ENCODE measurements at regions not wholly inside any gene's neighbourhood (a gene's known extent, or its start where the extent isn't known, plus 50 kb on each side); places are given as distances from the start of the nearest gene placed in this dataset.

DNA sequence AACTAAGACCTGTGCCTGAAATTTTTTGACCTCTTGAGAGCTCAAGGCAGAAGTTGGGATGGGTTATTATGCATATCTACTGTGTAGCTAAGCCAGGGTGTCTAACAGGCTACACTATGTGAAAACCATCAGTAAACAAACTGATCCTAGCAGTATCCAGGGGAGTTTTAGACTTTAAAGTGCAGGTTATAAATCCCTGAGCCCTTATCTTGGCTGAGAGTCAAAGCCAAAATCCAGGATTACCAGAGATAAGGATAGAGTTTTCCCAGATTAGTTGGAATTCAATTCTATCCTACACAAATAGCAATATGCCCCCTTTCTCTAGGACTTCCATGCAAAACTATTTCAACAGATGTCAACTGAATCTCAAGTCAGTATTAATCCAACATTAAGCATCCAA is 1229.7 kb downstream of the GRIK2 start:
- no peak for DNase-seq (ENCODE audit: low spot score)

DNA sequence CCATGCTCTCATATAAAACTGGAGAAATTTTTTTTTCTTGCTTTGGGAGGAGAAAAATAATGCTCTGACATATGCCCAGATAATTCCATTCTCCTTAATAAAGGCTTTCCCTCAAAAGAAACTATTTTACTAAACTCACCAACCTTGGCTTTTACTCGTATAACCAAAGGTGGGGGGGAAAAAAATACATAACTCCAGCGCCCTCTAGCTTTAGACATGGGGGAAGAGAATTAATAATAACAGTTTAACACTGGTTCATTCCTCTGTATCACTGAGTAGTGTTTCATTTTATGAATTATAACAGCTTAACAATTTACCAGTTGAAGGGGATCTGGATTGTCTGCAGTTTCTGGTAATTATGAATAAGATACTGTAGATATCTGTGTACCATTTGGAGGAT is 1226.1 kb downstream of the GRIK2 start:
- no peak for DNase-seq (ENCODE audit: low spot score)

DNA sequence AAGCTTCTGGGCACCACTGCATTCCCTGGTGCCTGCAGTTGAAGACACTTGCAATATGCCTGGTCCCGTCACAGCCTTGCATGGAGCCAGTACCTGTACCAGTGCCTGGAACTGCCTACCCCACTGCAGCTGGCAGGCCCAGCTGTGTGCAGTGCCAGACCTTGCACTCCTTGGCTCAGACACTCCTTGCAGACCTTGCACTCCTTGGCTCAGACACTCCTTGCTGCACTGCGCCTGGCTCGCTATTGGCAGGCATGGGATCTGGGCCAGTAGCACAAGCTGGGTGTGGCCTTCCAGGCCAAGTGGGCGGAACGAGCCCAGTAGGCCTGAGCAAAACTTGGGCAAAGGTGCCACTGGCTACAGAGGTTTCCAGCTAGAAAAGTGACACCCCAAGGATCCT is 1189.1 kb downstream of the GRIK2 start:
- DNase-seq (ENCODE audit: low spot score): no peak

DNA sequence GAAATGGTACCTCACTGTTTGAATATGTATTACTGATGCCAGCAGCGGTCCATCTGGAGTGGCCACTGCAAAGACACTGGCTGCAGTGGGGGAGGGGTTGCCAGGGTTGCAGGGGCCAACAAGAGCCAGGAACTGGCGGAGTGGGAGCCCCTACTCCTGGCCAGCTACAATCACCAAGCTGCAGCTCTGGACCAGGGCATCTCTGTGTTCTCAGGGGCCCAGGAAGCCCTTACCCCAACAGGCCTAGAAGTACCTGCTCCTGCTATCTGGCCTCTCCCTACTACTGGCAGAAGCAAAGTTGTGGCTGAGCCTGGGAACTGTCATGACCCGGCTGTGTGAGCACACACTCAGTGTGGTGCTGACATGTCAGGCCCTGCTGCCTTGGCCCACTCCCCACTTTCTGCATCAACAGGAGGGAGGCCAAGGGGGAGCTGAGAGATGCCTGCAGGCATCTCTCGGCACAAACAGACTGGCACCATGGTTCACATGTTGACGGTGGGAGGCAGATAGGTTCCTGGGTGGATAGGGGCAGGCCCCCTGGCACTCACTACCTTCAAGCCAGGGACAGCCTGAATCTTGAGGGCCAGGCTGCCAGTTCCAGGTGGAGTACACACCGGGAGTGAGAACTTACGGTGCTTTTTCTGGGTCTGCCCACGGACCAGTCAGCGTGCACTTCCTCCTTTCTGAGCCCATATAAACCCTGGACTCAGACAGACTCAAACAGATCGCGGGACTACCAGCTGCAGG is 1188.0 kb downstream of the GRIK2 start:
- no peak for DNase-seq (ENCODE audit: low spot score)

DNA sequence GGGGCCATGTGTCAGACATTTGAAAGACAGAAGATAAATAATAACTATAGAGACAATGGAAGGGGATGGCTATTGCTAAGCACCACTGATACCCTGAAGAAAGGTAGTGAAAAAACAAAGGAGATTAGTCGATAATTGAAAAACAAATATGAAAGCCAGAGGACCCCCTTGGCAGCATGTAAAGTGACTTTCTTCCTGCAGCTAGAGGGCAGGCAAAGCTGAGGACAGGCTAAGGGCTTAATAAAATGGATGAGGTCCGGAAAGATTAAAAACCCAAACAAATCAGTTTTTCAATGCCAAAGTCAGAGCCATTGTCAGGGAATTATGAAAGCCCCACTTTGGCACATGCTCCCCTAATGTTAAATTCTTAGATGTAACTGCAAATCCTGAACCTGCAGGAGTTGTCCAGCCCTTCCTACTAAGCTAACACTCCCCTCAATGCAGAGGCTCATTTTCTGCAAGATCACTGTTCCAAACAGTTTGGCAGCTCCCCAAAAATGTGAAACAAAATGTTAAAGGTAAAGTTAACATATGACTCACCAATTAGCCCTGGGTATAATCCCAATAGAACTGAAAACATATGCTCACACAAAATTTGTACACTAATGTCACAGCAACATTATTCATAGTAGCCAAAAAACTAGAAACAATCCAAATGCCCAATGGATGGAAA is 1177.9 kb downstream of the GRIK2 start:
- DNase-seq (ENCODE audit: low spot score): no peak

DNA sequence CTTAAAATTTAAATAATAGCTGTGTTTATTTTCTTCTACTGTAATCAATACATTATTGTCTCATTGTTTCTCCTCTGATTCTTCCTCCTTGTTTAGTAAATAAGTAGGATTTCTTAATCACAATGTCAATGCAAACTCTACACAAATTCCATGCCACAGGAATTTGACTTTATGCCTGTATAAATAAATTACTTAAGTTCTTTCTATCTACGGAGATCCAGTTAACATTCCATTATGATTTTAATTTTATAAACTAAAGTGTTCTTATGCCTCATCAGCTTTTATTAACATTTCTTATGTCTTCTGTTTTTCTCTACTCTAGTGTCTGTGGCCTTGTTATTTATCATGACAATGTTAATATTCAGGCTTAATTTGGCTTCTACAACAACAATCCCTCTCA is 1169.2 kb downstream of the GRIK2 start:
- DNase-seq (ENCODE audit: low spot score): no peak

DNA sequence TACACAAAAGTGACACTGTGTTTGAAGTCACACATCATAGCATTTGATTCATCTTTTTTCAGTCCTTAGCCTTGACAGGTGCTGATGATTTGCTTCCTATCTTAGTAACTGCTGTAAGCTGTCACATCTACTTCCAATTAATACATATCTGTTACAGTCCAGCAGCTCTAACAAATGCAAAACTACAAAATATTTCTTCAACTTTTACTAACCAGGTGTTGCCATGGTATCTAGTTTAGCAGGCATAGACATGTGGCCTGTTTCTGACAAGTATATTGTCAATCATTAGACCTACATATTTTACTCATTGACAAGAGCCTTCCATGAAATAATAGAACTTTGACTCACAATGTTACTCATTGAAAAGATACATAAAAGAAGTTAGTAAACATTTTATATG is 1159.7 kb downstream of the GRIK2 start:
- DNase-seq (ENCODE audit: low spot score): no peak

DNA sequence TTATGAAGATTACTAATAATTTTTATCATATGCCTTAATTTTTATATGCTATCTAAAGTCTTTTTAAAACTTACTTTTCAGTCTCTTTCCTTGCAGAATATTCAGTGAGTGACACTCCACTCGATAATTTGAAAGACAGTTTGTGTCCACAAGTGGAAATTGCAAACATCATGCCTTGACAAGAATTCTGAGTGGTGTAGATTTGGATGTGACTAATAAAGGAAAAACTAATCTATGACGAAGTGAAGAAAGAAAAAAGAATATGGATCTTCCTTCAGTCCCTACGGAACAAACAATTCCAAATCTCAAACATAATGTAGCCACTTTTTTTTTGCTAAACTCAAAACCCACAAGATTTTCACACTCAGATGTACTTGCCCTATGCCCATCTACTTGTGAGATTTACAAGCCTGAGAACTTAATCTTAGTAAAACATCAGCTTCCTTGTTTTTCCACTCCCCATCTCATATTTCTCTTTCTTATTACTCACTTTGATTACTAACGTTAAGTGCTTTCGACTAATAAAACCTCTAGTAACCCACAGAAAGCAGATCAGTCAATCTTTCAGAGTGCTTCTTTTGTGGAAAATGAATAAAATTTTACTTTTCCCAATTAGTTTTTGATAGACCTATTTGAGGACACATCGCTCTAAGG is 1155.8 kb downstream of the GRIK2 start:
- DNase-seq (ENCODE audit: low spot score): no peak

DNA sequence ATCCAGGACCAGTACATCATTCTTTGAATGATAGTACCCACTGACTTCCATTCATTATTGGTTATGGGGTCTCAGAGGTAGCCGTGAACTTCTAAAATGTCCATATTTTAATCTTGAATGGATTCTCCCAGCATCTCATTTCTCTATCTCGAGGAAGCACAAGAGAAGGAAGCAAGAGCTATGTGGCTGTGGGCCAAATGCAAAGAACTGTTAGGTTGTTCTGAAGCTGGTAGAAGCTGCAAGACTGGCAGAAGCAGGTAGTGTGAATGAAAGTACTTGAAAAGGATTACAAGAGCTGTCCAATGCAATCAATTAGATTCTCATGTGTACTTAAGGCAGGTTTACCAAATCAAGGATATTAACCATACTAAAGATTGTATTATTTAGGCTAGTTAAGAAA is 1131.8 kb downstream of the GRIK2 start:
- DNase-seq (ENCODE audit: low spot score): no peak

DNA sequence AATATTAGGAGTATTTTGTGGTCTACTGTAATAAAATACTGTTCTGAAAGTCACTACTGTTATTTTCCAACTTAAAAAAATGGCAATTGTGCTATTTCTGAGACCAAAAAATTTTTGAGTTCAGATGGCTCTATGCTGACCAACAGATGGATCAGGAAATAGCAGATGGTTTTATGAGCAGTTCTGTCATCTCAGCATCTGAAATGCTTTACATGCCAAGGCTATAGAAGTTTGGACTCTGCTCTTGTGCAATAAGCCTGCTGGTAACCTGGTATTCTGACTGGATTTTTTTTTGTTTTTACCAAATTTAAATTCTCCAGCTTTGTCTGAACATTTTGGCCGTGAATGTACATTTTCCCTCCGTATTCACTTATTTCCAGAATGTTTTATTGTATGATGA is 1127.5 kb downstream of the GRIK2 start:
- no peak for DNase-seq (ENCODE audit: low spot score)

DNA sequence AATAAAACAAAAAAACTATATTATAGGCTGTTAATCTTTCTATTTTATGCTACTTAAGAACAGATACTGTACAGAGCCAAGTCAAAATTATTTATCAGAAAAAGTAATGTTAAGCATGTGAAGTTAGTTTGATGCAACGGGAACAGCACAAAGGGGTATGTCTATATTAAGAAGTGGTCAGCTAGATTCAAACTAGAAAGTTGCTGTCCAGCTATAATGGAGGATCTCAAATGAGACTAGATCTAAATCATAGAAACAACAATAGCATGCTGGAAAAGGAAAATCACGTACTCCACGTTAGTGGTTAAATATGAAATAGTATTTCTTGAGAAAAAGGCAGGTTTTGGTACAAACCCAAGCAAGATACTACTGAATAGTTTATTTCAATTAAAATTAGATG is 1124.0 kb downstream of the GRIK2 start:
- no peak for DNase-seq (ENCODE audit: low spot score)

DNA sequence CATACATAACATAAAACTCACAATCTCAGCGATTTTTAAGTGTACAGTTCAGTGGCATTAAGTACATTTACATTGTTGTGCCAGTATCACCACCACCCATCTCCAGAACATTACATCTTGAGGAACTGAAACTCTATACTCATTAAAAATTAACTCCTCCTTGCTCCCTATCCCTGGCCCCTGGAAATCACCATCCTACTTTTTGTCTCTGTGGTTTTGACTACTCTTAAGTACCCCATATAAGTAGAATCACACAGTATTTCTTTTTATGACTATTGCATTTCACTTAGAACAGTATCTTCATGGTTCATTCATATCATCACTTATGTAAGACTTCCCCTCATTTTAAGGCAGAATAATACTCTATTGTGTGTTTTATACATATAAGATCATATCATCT is 1108.1 kb downstream of the GRIK2 start:
- no peak for DNase-seq (ENCODE audit: low spot score)

DNA sequence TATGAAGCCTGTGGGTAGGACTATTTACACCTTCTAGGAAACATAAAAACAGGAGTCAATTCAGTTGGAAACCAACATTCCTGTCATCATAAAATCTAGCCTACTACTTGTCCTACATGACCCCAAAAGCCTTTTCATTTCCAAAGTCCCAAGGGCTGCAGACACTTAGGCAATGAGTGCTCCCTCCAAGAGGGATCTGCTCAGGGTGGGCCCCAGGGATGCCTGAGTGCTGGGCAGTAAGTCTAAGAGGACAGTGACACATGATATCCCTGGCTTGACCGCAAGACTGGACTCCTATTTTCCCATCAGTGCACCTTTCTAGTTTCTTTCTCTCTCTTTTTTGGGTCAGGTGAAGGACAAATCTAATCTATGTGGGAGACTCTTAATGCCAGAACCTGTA is 1101.3 kb downstream of the GRIK2 start:
- DNase-seq (ENCODE audit: low spot score): no peak

DNA sequence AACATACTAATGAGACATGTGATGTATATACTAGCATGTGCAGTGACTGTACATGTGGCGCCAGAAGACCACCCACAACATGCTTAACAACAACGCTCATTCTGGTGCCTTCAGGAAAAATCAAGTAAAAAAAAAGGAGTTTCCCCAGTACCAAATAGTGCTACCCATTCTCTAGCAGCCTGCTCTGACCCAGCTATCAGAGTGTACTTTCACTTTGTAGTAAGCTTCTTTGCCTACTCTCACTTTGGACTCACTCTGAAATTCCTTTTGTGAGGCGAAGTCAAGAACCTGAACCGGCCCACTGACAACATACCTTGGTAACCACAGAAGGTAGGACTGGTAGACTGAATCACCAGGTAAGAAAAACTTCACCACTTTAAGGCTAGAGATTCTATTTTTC is 1100.0 kb downstream of the GRIK2 start:
- DNase-seq (ENCODE audit: low spot score): no peak

DNA sequence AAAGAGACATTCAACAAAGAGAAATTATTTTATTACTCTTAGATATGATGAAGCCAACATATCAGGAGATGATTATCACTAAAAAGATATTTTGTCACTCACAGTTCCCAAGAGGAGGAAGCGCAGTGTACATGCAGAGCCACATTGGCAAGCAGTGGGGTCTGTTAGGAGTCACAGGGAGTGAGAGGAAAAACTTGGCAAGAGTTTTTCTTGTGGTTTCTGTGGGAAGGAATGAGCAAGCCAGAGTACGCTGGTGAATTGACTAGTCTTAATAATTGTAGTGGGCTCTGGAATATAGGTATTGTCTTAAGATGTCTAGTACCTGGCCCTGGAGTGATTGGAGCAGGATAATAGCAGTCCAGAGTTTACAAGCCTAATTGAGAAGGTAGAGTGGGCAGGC is 1095.2 kb downstream of the GRIK2 start:
- DNase-seq (ENCODE audit: low spot score): no peak

DNA sequence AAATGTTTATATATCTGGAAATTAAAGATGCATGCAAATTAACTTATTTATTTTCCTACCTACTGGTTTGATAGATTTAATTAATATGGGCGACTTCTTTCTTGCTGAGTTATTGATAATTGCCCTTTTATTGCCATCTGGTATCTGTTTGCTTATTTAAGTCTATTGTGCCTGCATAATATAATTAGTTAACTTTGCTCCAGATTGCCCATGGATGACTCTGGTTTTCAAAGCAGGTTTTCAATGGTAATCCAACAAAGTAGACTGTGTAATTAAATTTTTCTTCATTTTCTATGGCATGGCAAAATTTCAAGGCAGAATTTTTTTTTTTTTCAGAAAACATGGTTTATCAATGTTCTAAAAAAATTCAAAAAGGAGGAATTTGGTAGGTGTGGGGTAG is 1092.0 kb downstream of the GRIK2 start:
- DNase-seq (ENCODE audit: low spot score): no peak

DNA sequence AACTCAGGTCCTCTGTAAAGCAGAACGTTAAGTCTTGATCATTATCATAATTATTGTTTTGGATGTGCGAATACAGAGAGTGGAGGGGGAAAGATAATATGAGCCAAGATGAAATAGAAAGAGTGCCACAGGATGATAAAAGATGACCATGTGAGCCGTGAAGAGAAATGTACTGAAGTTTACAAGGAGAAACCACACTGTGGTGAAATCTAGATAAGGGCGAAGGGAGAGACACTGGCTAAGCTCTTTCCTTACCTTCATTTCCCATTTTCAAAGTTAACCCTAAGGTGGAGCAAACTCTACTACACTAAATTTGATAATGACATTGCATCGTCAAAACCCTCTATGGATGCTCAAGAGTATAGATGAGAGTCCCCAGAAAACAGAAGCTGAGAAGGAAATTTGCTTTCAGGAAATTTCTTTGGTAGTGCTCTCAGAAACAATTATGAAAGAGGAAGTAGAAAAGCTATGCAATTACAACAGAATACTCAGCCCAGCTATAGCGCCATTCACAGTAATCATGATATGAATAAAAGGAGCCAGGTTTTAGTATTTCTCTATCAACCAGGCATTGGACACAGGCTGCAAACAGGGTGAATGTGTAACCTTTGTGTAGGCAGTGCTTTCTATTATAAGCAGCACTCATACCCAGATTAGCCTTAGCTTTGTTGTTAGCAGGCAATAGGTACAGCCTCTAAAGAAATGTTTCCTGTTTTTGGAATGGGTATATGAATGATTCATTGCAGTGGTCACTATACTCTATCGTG is 1080.7 kb downstream of the GRIK2 start:
- DNase-seq (ENCODE audit: low spot score): no peak

DNA sequence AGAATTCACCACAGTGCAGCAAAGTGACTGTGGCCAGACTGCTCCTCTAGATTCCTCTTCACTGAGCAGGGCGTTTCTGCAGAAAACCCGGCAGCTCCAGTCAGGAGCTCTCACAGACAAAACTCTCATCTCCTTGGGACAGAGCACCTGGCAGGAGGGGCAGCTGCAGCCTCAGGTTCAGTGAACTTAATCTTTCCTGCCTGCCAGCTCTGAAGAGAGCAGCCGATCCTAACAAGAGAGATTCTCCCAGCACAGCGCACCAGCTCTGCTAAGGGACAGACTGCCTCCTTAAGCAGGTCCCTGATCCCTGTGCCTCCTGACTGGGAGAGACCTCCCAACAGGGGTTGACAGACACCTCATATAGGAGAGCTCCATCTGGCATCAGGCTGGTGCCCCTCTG is 1065.5 kb downstream of the GRIK2 start:
- DNase-seq (ENCODE audit: low spot score): no peak

DNA sequence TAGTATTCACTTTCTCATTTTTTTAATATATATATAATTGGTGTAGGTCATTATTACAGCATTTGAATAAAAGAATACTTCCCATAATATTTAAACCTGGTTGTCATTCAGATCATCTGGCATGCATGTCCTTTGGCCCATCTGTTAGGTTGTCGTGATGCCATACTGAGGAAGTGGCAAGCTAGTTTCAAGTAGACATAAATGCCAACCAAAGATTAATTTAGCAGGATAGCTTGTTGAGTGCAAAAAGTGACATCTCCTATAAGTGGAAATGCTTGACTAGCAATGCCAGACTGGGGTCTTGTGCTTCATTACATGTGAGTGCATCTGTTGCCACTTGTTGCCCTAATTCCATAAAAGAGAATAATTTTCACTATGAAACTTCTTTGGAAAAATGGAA is 1044.7 kb downstream of the GRIK2 start:
- DNase-seq (ENCODE audit: low spot score): no peak

DNA sequence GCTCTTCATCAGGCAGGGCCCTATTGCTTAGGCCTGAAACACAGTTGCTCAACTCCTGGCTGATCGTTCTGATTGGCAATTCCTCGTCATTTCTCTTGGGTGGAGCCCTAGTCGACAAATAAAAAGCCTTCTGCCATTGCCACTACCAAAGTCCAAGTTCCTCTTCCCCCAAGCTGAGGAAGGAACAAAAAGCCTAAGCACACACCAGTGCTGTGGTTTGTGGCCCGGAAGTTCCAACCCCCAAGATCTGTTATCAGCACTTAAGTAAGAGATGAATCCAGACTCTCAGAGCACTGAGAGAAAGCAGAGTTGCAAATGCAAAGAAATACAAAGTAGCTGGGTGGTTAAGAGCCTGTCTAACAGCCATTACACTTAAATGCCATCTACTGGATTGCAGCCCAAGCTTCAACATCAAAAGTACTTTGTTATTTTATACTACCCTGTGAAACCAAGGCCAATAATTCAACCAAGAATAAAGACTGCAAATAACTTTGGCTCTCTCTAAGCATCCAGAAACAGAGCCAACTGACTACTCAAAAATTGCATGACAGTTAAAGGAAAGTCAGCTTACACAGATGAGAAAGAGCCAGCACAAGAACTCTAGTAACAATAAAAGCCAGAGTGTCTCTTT is 1024.0 kb downstream of the GRIK2 start:
- DNase-seq (ENCODE audit: low spot score): no peak

DNA sequence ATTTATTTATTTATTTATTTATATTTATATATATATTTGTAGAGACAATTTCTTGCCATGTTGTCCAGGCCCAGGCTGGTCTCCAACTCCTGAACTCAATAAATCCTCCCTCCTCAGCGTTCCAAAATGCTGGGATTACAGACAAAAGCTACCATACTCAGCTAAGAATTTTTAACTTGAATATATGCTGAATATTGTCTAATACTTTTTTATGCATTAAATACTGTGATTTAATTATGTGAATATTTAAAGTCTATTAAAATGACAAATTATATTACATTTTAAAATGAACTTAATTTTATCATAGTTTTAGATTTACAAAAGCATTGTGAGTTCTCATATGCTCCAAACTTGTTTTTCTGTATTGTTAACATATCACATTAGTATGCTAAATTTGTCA is 1022.4 kb downstream of the GRIK2 start:
- no peak for DNase-seq (ENCODE audit: low spot score)

DNA sequence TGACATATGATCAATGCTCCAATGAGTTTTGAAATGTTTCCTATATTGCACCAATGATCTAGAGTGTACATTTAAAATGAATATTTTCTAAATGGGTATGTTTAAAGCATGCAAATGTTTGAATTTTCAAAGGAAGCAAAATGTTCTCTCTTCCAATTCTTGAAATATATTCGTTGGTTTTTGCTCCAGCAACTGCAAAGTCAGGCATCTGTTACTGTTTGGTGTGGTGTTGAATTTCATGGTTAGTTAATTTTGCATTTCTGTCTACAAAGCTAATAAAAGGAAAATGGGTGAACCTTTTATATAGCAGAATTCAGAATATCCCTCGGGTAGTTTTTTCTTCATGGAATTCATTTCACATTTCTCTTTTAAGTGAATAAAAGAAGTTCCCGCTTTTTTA is 1018.3 kb downstream of the GRIK2 start:
- no peak for DNase-seq (ENCODE audit: low spot score)

Measured in globus pallidus (tissue), 1 donor.